H9 (cell line): ENCODE measurements at regions not wholly inside any gene's neighbourhood (a gene's known extent, or its start where the extent isn't known, plus 50 kb on each side); places are given as distances from the start of the nearest gene placed in this dataset.
A peak's percentile ranks its signal among the peaks of the same experiment; 100 is the strongest.

Source experiments
- DNase-seq: peaks from one replicate; pipeline ENCODE4 v3.0.0-alpha.2; 2017
- H2AFZ ChIP-seq: one replicate; pipeline ENCODE4 v1.6.1; 2013; ENCODE audit warnings: mild to moderate bottlenecking, low read length, control low read depth, moderate library complexity
- H2AK5ac ChIP-seq: 2 replicates; pipeline ENCODE4 v1.6.1; 2013; ENCODE audit warnings: low read length, control low read depth, mixed read lengths; ENCODE audit not compliant: insufficient read length
- H2BK120ac ChIP-seq: one replicate; pipeline ENCODE4 v1.6.1; 2013; ENCODE audit warnings: low read depth, mild to moderate bottlenecking, low read length, control low read depth, inconsistent platforms; ENCODE audit not compliant: poor library complexity, severe bottlenecking
- H2BK12ac ChIP-seq: 2 replicates; pipeline ENCODE4 v1.6.1; 2013; ENCODE audit warnings: low read length, control low read depth, mixed read lengths, low read depth; ENCODE audit not compliant: insufficient read length
- H2BK15ac ChIP-seq: 2 replicates; pipeline ENCODE4 v1.6.1; 2013; ENCODE audit warnings: low read depth, low read length, control low read depth
- H2BK20ac ChIP-seq: one replicate; pipeline ENCODE4 v1.6.1; 2013; ENCODE audit warnings: low read depth, mild to moderate bottlenecking, low read length, control low read depth, inconsistent platforms; ENCODE audit not compliant: poor library complexity, severe bottlenecking
- H2BK5ac ChIP-seq: 2 replicates; pipeline ENCODE4 v1.6.1; 2013; ENCODE audit warnings: low read length, control low read depth, mixed read lengths; ENCODE audit not compliant: insufficient read length
- H3K14ac ChIP-seq: 2 replicates; pipeline ENCODE4 v1.6.1; 2013; ENCODE audit warnings: low read length, control low read depth; ENCODE audit not compliant: insufficient read depth
- H3K18ac ChIP-seq: 2 replicates; pipeline ENCODE4 v1.6.1; 2013; ENCODE audit warnings: low read depth, mild to moderate bottlenecking, mixed read lengths, low read length, control low read depth; ENCODE audit not compliant: insufficient read length
- H3K23ac ChIP-seq: 2 replicates; pipeline ENCODE4 v1.6.1; 2013; ENCODE audit warnings: low read length, control low read depth, mixed read lengths, low read depth; ENCODE audit not compliant: insufficient read length
- H3K23me2 ChIP-seq: 2 replicates; pipeline ENCODE4 v1.6.1; 2013; ENCODE audit warnings: low read depth, mild to moderate bottlenecking, mixed read lengths, low read length, control low read depth; ENCODE audit not compliant: insufficient read length, poor library complexity, severe bottlenecking
- H3K27ac ChIP-seq: 2 replicates; pipeline ENCODE4 v1.5.1; 2013; ENCODE audit warnings: low read length, control low read depth, mixed read lengths, low read depth; ENCODE audit not compliant: insufficient read length
- H3K27me3 ChIP-seq: 2 replicates; pipeline ENCODE4 v1.6.1; 2013; ENCODE audit warnings: low read length, control low read depth, inconsistent platforms; ENCODE audit not compliant: insufficient read depth
- H3K4ac ChIP-seq: 2 replicates; pipeline ENCODE4 v1.6.1; 2013; ENCODE audit warnings: low read depth, mild to moderate bottlenecking, control low read depth, inconsistent platforms, low read length, moderate library complexity
- H3K4me1 ChIP-seq: 2 replicates; pipeline ENCODE4 v1.6.1; 2013; ENCODE audit warnings: low read length, control low read depth, inconsistent platforms; ENCODE audit not compliant: insufficient read depth
- H3K4me2 ChIP-seq: 2 replicates; pipeline ENCODE4 v1.6.1; 2013; ENCODE audit warnings: low read length, control low read depth, mixed read lengths; ENCODE audit not compliant: insufficient read length, insufficient read depth
- H3K56ac ChIP-seq: 2 replicates; pipeline ENCODE4 v1.6.1; 2013; ENCODE audit warnings: low read depth, mild to moderate bottlenecking, mixed read lengths, low read length, control low read depth; ENCODE audit not compliant: insufficient read length
- H3K79me1 ChIP-seq: 2 replicates; pipeline ENCODE4 v1.6.1; 2013; ENCODE audit warnings: low read depth, mild to moderate bottlenecking, moderate library complexity, low read length, control low read depth, inconsistent platforms; ENCODE audit not compliant: insufficient read depth, poor library complexity, severe bottlenecking
- H3K79me2 ChIP-seq: 2 replicates; pipeline ENCODE4 v1.6.1; 2013; ENCODE audit warnings: low read length, control low read depth, inconsistent platforms; ENCODE audit not compliant: insufficient read depth
- H3K9ac ChIP-seq: 2 replicates; pipeline ENCODE4 v1.6.1; 2013; ENCODE audit warnings: low read length, control low read depth, mixed read lengths; ENCODE audit not compliant: insufficient read length; ENCODE audit errors: extremely low read depth
- H3K9me3 ChIP-seq: one replicate; pipeline ENCODE4 v1.6.1; 2013; ENCODE audit warnings: low read depth, low read length, inconsistent platforms; ENCODE audit not compliant: control insufficient read depth
- H3T11ph ChIP-seq: one replicate; pipeline ENCODE4 v1.6.1; 2013; ENCODE audit warnings: mild to moderate bottlenecking, low read length, control low read depth, inconsistent platforms
- H4K20me1 ChIP-seq: one replicate; pipeline ENCODE4 v1.6.1; 2013; ENCODE audit not compliant: control insufficient read depth, insufficient read length, insufficient read depth
- H4K5ac ChIP-seq: 2 replicates; pipeline ENCODE4 v1.6.1; 2013; ENCODE audit warnings: low read depth, mild to moderate bottlenecking, mixed read lengths, low read length, control low read depth; ENCODE audit not compliant: insufficient read length
- H4K8ac ChIP-seq: replicated peaks from 2 replicates; pipeline ENCODE4 v1.6.1; 2013; ENCODE audit warnings: low read length, control low read depth, mixed read lengths, low read depth; ENCODE audit not compliant: insufficient read length
- H4K91ac ChIP-seq: 2 replicates; pipeline ENCODE4 v1.6.1; 2013; ENCODE audit warnings: low read depth, mild to moderate bottlenecking, moderate library complexity, mixed read lengths, low read length, control low read depth; ENCODE audit not compliant: insufficient read length
- H3K27ac Mint-ChIP-seq, 3 experiments: 2 replicates in 2 of 3; 3 replicates in 1 of 3; pipeline ENCODE4 v1.8.0; 2020 to 2021; ENCODE audit warnings: mixed read lengths in 3 of 3, mild to moderate bottlenecking in 1 of 3, moderate library complexity in 1 of 3
- H3K27me3 Mint-ChIP-seq: 2 replicates; pipeline ENCODE4 v1.8.0; 2021; ENCODE audit warnings: low read depth, mild to moderate bottlenecking, moderate library complexity, mixed read lengths
- H3K36me3 Mint-ChIP-seq, 3 experiments: 2 replicates in 2 of 3; 3 replicates in 1 of 3; pipeline ENCODE4 v1.8.0; 2020 to 2021; ENCODE audit warnings: low read depth in 3 of 3, mixed read lengths in 3 of 3; ENCODE audit not compliant: insufficient read depth in 1 of 3
- H3K4me1 Mint-ChIP-seq, 2 experiments: 2 replicates each; pipeline ENCODE4 v1.8.0; 2020; ENCODE audit warnings: mixed read lengths in 2 of 2
- H3K4me3 Mint-ChIP-seq, 2 experiments: 2 replicates in 1 of 2; 3 replicates in 1 of 2; pipeline ENCODE4 v1.8.0; 2020 to 2021; ENCODE audit warnings: mild to moderate bottlenecking in 2 of 2, mixed read lengths in 2 of 2, moderate library complexity in 1 of 2
- H3K9me3 Mint-ChIP-seq, 2 experiments: 2 replicates in 1 of 2; 3 replicates in 1 of 2; pipeline ENCODE4 v1.8.0; 2020; ENCODE audit warnings: mild to moderate bottlenecking in 2 of 2, mixed read lengths in 2 of 2, moderate library complexity in 1 of 2
- WGBS: extraction: QIAGEN DNeasy Blood & Tissue Kit; methylation state at CpG from one replicate; pipeline ENCODE4 v1.1.7; 2013; ENCODE audit warnings: missing lambda C conversion rate, low lambda C conversion rate, mixed read lengths; ENCODE audit not compliant: insufficient read length; ENCODE audit errors: extremely low coverage; 5-methylcytosine and 5-hydroxymethylcytosine counted together
- TF ChIP-seq, protein P1 (sequence below): fragments of 200-600 bp; sonication (generic); conservative IDR thresholded peaks from 3 replicates; pipeline ENCODE4 v1.8.0; 2021; ENCODE audit warnings: antibody characterized with exemption, mild to moderate bottlenecking

DNA sequence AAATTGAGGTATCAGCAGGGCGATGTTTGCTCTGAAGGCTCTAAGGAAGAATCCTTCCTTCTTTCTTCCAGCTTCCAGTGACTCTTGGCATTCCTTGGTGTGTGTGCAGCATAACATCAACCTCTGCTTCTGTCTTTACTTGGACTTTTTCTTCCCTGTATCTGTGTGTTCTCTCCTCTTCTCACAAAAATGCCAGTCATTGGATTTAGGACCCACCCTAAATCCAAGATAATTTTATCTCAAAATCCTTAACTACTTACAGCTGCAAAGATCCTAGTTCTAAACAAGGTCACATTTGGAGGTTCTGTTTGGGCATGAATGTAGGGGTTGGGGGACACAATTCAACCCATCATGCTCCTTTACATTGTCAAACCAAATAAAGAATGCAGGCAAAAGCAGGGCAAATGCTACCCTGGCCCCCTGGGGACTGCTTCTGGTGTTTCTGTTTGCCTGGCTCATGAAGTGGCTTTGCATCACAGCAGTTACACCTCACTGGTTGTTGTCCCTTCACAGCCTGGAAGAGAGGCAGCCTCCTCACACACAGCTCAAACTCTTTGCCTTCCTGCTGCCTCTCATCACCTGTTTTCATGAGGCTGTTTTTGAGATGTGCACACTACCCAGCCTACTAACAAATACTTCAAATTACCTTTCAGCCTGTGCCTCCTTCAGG lies 64.8 kb upstream of the PLCXD3 start:
- Histone ChIP-seq H3K23ac (no peak overlapping the region), H3K56ac (no peak overlapping the region), H3K27ac (no peak overlapping the region), H2BK5ac (no peak overlapping the region), H4K91ac (no peak overlapping the region), H3K9me3 (no peaks in the 10 kb centered on the region), H3K23me2 (no peaks in the 10 kb centered on the region), H3K4me1 (no peaks in the 10 kb centered on the region), H4K5ac (no peak overlapping the region), H3K27me3 (no peaks in the 10 kb centered on the region), H3K9ac (no peak overlapping the region), H2BK15ac (no peak overlapping the region), H3K79me1 (no peaks in the 10 kb centered on the region), H2AFZ (no peak overlapping the region), H3K4ac (no peak overlapping the region), H2BK20ac (no peak overlapping the region), H3K4me2 (no peak overlapping the region), H4K8ac (no peak overlapping the region), H4K20me1 (no peaks in the 10 kb centered on the region), H3K14ac (no peak overlapping the region), H3T11ph (no peak overlapping the region), H2BK12ac (no peak overlapping the region), H2AK5ac (no peak overlapping the region), H2BK120ac (no peak overlapping the region), H3K18ac (no peak overlapping the region), H3K79me2 (no peaks in the 10 kb centered on the region)
- Mint-ChIP-seq H3K27ac (peak overlapping the region in 2 of 3 experiments; percentile 46 to 66; a peak in 3 of 7 replicates), H3K4me3 (no peak overlapping the region), H3K27me3 (no peaks in the 10 kb centered on the region), H3K36me3 (peaks cover 6 to 14% (median 7%) of the 10 kb centered on the region in 3 experiments), H3K9me3 (peaks cover 13% of the 10 kb centered on the region in 2 experiments), H3K4me1 (peaks cover 14 to 19% of the 10 kb centered on the region in 2 experiments)
- TF ChIP-seq, protein P1, sequence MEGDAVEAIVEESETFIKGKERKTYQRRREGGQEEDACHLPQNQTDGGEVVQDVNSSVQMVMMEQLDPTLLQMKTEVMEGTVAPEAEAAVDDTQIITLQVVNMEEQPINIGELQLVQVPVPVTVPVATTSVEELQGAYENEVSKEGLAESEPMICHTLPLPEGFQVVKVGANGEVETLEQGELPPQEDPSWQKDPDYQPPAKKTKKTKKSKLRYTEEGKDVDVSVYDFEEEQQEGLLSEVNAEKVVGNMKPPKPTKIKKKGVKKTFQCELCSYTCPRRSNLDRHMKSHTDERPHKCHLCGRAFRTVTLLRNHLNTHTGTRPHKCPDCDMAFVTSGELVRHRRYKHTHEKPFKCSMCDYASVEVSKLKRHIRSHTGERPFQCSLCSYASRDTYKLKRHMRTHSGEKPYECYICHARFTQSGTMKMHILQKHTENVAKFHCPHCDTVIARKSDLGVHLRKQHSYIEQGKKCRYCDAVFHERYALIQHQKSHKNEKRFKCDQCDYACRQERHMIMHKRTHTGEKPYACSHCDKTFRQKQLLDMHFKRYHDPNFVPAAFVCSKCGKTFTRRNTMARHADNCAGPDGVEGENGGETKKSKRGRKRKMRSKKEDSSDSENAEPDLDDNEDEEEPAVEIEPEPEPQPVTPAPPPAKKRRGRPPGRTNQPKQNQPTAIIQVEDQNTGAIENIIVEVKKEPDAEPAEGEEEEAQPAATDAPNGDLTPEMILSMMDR = no peak; the same call in 2 of the 3 replicates
- WGBS = no CpG with 5 or more reads among the region's 1 CpG
- peak; percentile 50 for DNase-seq
